SHP77 (cell line): ENCODE measurements at regions not wholly inside any gene's neighbourhood (a gene's known extent, or its start where the extent isn't known, plus 50 kb on each side); places are given as distances from the start of the nearest gene placed in this dataset.

Experiments
- DNase-seq, 2 experiments: peaks; one replicate each; lab custom pipeline; 2025; lab: John Stamatoyannopoulos, UW

GRCh38 chr6:129911732-129912131 lies 50.6 kb upstream of the TMEM244 start:
- DNase-seq, result no peak
